GM18907 (cell line): ENCODE measurements at regions not wholly inside any gene's neighbourhood (a gene's known extent, or its start where the extent isn't known, plus 50 kb on each side); places are given as distances from the start of the nearest gene placed in this dataset.
"Not testable (repeated sequence)": the region's sequence is repeated elsewhere in the genome, so short reads cannot be mapped to it uniquely, and the experiment has no call there.

Experiments
- ATAC-seq: cut with Tn5 transposase; IDR thresholded peaks from one replicate; pipeline ENCODE4 v1.9.1; 2021; ENCODE audit warnings: mild to moderate bottlenecking, moderate library complexity; ENCODE audit not compliant: unreplicated experiment

DNA sequence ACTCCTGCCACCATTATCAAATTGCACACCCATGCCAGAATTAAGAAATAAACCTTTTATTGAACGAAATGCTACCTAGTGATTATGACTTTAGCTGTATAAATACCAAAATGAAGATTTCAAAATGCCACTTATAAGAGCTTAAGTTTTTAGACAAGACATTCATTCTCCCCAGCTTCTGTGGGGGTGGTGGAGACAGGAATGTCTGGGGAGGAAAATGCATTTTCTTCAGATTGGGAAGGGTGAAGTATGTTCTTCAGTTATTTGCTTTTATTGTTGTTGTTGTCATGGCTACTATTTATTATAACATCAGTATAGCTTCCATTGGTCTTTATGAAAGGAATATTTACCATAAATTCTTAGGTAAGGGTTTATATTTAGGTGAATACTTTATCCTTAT, 132.7 kb upstream of the GMNC start:
- no peak for ATAC-seq

GRCh38 chr3:190990898-190991297, 128.4 kb upstream of the GMNC start:
- ATAC-seq, result no peak

GRCh38 chr3:190989218-190989617, 126.7 kb upstream of the GMNC start:
- no peak for ATAC-seq

DNA sequence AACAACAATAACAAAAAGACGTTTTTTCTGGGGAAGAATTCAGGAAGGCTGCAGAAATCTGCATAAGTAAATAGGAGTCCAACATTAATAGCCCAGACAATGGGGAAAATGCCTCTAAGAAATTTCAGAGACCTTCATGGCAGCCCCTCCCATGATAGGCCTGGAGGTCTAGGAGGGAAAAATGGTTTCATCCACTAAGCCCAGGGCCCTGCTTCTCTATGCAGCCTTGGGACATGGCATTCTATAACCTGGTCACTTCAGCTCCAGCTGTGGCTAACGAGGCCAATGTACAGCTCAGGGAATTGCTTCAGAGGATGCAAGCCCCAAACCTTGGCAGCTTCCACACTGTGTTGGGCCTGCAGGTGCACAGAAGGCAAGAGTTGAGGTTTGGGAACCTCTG, 125.6 kb upstream of the GMNC start:
- ATAC-seq, result no peak

- no peak for ATAC-seq
Observed at GRCh38 chr3:190984502-190985244, 122.2 kb upstream of the GMNC start.

GRCh38 chr3:190983875-190984274, 121.4 kb upstream of the GMNC start:
- ATAC-seq, result peak; percentile 68

- ATAC-seq, result no peak
Observed at GRCh38 chr3:190973771-190974170, 111.3 kb upstream of the GMNC start.

DNA sequence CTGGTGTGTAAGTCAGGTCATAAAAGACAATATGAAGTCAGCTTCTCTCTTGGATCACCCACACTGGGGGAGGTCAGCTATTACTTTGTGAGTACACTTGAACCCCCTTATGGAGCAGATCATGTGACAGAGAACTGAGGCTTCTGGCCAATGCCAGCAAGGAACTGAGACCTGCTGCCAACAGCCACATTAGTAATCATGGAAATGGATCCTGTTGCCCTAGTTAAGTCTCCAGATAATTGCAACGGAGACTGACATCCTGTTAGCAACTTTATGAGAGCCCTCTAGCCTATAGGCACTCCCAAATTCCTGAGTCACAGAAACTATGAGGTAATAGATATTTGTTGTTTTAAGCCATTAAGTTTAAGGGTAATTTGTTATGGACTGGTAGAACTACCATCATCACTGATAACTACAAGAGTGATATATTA, 110.4 kb upstream of the GMNC start:
- no peak for ATAC-seq

DNA sequence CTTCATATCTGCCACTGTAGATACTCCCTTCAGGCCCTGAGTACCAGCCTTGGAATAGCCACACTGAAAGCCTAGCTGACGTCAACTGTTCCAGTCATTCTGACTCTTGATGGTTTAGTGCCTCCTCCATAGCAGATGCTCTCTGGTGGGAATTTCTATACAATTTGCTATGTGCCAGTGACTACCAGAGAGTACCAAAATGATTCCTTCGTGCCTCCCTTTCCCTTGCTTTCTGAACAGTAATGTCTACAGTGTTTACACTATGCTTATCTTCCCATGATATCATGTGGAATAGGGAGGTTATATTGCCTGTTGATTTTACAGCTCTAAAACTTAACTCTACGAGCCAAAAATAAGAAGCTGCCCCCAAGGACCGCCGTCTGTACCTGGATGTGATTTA, 109.7 kb upstream of the GMNC start:
- ATAC-seq, result no peak

- ATAC-seq, result no peak
Observed at GRCh38 chr3:190970560-190970959, 108.1 kb upstream of the GMNC start.

DNA sequence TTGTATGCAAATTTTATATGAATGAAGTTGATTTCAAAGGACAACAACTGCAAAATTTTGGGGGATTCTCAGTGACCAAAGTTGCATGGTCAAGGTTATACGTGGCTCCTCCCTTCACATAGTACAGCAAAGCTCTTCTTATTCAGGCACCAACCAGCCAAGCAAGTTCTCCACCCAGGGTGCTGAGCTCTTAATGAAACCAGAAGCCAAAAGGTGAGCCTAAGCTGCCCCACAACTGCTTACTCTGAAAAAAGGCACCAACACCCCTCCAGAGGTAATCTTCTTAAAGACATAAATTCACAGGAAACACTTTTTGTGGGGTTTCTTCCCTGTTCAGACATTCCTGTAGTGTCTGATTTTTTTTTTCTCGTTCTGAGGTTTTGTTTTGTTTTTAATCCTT, 106.1 kb upstream of the GMNC start:
- ATAC-seq, result no peak

- ATAC-seq, result not testable (repeated sequence)
Observed at GRCh38 chr3:190964931-190965330, 102.4 kb upstream of the GMNC start.

- ATAC-seq, result no peak
Observed at GRCh38 chr3:190959077-190959476, 96.6 kb upstream of the GMNC start.

DNA sequence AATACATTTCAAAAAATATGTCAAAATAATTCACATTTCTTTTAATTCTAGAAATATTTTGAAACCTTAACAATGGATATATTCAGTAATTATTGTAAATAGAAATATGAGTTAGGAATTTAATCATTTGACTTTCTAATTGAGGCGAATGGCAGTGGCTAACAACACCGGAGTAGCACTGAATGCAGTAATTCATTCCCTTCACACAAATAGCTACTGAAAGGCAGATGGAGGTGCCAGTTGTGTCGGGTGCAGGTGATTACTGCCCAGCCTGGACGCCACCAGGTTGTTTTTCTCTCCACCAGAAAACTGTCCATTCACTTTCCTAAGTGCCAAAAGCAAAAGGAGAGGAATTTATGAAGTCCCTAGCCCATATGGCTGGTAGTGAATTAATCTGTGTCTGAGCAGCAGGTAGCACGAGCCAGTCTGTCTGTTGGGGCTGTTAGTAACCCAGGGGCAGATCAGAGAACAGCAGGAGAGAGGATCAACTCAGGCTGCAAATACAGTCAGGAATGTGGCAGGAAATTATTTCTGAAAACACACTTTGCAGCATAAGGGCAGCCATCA, 79.3 kb upstream of the GMNC start:
- no peak for ATAC-seq

- not testable (repeated sequence) for ATAC-seq
Observed at GRCh38 chr3:190934616-190935015, 72.1 kb upstream of the GMNC start.

DNA sequence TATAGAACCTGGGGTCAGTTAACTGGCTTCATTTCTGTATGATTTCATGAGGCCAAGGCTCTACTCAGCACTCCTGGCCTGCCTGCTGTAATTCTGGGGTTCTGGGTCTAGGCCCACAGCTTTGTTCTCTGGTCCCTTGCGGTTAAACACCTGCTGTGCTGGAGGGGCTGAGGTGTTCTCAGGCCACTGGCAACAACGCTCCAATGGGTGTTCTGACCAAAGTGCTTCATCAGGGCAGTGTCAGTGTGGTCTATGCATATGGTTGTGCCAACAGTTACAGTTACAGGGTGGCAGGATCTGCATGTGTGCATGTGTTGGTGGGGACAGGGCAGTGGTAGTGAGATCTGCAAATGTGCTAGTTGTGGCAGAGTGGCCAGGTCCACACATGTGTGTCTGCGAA, 64.1 kb upstream of the GMNC start:
- no peak for ATAC-seq

GRCh38 chr3:190912736-190913135, 50.2 kb upstream of the GMNC start:
- no peak for ATAC-seq
